Fibroblast of the aortic adventitia (primary cell): ENCODE measurements at regions not wholly inside any gene's neighbourhood (a gene's known extent, or its start where the extent isn't known, plus 50 kb on each side); places are given as distances from the start of the nearest gene placed in this dataset.

Experiments
- DNase-seq: peaks from one replicate; pipeline ENCODE4 v3.0.0-alpha.2; 2010; ENCODE audit warnings: low read depth
- H3K4me3 ChIP-seq: 2 replicates; pipeline ENCODE4 v1.5.1; 2011; ENCODE audit warnings: low read depth, mild to moderate bottlenecking, control low read depth, low read length, moderate library complexity
- TF ChIP-seq, protein P1 (sequence below): IDR thresholded peaks from 2 replicates; pipeline ENCODE4 v1.5.1; 2011; ENCODE audit warnings: mild to moderate bottlenecking, low read length, control low read depth, inconsistent platforms; ENCODE audit not compliant: insufficient read depth

DNA sequence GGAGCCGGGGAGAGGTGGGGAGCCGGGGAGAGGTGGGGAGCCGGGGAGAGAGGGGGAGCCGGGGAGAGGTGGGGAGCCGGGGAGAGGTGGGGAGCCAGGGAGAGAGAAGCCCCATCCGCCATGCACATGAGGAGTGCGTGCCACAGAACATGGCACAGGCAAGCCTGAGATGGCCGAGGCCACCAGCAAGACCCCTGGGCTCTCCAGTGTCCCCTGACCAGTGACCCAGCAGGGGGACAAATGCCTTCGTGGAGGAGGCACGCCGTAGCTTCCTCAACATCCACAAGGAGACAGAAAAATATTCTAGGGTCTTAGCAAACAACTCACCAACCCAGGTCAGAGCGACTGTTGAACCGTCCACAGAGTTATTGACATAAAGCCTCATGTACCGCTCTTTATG lies 618.8 kb downstream of the TBC1D22A start:
- TF ChIP-seq, protein P1, sequence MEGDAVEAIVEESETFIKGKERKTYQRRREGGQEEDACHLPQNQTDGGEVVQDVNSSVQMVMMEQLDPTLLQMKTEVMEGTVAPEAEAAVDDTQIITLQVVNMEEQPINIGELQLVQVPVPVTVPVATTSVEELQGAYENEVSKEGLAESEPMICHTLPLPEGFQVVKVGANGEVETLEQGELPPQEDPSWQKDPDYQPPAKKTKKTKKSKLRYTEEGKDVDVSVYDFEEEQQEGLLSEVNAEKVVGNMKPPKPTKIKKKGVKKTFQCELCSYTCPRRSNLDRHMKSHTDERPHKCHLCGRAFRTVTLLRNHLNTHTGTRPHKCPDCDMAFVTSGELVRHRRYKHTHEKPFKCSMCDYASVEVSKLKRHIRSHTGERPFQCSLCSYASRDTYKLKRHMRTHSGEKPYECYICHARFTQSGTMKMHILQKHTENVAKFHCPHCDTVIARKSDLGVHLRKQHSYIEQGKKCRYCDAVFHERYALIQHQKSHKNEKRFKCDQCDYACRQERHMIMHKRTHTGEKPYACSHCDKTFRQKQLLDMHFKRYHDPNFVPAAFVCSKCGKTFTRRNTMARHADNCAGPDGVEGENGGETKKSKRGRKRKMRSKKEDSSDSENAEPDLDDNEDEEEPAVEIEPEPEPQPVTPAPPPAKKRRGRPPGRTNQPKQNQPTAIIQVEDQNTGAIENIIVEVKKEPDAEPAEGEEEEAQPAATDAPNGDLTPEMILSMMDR, result no peak
- no peak overlapping the region for H3K4me3 ChIP-seq
- no peak for DNase-seq

DNA sequence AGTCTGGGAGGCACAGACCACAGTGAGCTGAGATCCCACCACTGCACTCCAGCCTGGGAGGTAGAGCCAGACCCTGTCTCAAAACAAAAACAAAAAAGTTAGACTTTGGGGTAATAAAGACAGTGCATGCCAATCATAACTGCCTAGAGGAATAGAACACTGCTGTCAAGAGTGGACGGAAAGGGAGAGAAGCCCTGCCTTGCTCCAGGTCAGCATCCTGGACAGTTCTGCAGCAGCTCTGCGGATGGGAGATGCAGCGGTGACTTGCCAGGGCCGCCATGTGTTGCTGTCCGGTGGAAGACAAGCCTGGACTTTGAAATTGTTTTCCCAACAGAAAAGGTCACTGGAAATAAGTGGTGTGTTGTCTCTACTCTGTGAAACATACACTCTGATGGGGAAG lies 618.2 kb downstream of the TBC1D22A start:
- TF ChIP-seq, protein P1, result no peak
- no peak overlapping the region for H3K4me3 ChIP-seq
- DNase-seq, result no peak

DNA sequence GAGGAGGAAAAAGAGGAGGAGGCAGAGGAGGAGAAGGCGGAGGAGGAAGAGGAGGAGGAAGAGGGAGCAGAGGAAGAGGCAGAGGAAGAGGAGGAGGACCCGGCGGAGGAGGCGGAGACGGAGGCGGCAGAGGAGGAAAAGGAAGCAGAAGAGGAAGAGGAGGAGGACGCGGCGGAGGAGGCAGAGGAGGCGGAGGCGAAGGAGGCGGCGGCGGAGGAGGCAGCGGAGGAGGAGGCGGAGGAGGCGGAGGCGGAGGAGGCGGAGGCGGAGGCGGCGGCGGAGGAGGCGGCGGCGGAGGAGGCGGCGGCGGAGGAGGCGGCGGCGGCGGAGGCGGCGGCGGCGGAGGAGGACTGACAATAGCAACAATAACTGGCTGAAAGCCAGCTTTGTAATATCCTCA lies 616.6 kb downstream of the TBC1D22A start:
- TF ChIP-seq, protein P1, result no peak
- no peak for DNase-seq
- no peak overlapping the region for H3K4me3 ChIP-seq

DNA sequence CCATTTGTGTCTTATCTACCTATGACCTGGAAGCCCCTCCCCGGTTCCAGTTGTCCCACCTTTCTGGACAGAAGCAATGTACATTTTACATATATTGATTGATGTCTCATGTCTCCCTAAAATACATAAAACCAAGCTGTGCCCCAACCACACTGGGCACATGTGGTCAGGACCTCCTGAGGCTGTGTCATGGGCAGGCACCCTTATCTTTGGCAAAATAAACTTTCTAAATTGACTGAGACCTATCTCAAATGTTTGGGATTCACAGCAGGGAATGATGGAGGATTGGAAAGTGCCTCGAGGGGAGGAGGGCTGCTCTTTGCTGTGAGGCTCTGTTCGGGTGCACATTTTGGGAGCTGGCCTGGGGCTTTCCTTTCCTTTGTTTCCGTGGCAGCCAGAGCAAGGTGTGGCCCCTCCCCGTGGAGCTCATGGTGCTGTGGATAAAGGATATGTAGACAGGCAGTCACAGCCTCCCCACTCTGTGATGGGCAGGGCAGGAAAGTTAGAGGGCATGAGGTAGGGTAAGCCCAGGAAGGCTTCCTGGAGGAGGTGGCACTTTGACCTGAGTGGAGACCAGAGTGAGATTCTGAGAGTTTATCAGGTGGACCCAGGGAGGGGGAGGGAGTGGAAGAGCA lies 615.6 kb downstream of the TBC1D22A start:
- DNase-seq, result no peak
- TF ChIP-seq, protein P1, result no peak
- no peak overlapping the region for H3K4me3 ChIP-seq

DNA sequence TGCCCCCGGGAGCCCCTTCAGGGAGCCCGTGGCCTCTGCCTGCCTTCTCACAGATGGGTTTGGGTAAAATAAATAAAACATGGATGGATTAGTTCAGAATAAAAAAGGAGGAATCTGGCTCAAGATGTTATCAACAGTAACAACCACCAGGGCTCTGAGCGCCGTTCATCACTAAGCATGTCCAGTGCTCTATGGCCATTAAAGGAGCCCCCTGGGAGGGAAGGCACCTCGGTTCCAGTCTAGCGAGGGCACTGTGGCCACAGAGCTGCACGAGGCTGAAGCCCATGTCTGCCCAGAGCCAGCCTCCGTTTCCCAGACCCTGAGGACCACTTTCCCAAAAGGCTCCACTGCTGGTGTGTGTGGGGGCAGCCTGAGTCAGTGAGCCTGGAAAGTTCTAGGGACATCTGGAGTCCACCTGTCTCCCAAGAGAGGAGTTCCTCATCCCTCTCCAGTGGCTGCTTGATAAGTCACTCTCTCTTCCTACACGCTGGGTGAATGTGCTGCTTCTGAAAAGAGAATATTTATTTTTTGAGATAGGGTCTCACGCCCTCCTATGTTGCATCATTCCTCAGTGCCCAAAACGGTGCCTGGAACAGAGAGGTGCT lies 614.6 kb downstream of the TBC1D22A start:
- no peak for DNase-seq
- TF ChIP-seq, protein P1, result no peak
- no peak overlapping the region for H3K4me3 ChIP-seq

DNA sequence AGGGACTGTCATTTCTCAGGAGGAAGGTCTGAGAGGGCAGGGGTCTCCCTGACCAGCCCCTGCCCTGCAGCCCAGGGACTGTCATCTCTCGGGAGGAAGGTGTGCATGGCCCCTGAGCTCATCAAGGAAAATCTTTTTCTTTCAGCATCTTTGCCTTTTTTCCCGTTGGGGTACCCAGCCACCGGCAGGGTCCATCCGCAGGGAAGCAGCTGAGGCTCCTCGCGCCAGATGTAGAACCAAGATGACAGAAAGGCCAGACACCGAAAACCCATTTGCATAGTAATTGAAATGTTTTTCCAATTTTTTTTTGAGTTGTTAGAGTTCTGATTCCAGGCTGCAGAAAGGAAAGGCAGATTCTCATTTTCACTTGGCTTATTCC lies 613.9 kb downstream of the TBC1D22A start:
- TF ChIP-seq, protein P1, result no peak
- no peak for DNase-seq
- H3K4me3 ChIP-seq, result no peak overlapping the region
